Loucy (cell line): ENCODE measurements at regions not wholly inside any gene's neighbourhood (a gene's known extent, or its start where the extent isn't known, plus 50 kb on each side); places are given as distances from the start of the nearest gene placed in this dataset.
"Not testable (repeated sequence)": the region's sequence is repeated elsewhere in the genome, so short reads cannot be mapped to it uniquely, and the experiment has no call there.

Experiments
- H2AFZ ChIP-seq: fragments of 200-600 bp; sonication (generic); 2 replicates; pipeline ENCODE4 v1.6.0; 2016; ENCODE audit warnings: antibody characterized with exemption, mild to moderate bottlenecking, low read length, moderate library complexity
- H3F3A ChIP-seq: fragments of 200-600 bp; 2 replicates; pipeline ENCODE4 v1.6.0; 2016; ENCODE audit warnings: antibody characterized with exemption, low read depth, mild to moderate bottlenecking
- H3K27me3 ChIP-seq: fragments of 200-600 bp; sonication (generic); 2 replicates; pipeline ENCODE4 v1.6.1; 2014; ENCODE audit warnings: low read length, mild to moderate bottlenecking; ENCODE audit not compliant: insufficient read depth, poor library complexity, severe bottlenecking
- H3K36me3 ChIP-seq: fragments of 200-600 bp; sonication (generic); 2 replicates; pipeline ENCODE4 v1.6.1; 2016; ENCODE audit warnings: low read length; ENCODE audit not compliant: insufficient read depth
- H3K4me1 ChIP-seq: fragments of 200-600 bp; sonication (generic); 2 replicates; pipeline ENCODE4 v1.5.1; 2014; ENCODE audit warnings: low read length, mild to moderate bottlenecking; ENCODE audit not compliant: insufficient read depth, poor library complexity, severe bottlenecking
- H3K4me2 ChIP-seq: fragments of 200-600 bp; sonication (generic); 2 replicates; pipeline ENCODE4 v1.6.0; 2014; ENCODE audit warnings: antibody characterized with exemption, low read length, low read depth, mild to moderate bottlenecking; ENCODE audit not compliant: poor library complexity, severe bottlenecking
- H3K4me3 ChIP-seq: fragments of 200-600 bp; sonication (generic); 2 replicates; pipeline ENCODE4 v1.5.1; 2014; ENCODE audit warnings: low read length, mild to moderate bottlenecking, mixed read lengths; ENCODE audit not compliant: poor library complexity, severe bottlenecking
- H3K79me2 ChIP-seq: fragments of 200-600 bp; sonication (generic); 2 replicates; pipeline ENCODE4 v1.6.1; 2014; ENCODE audit warnings: low read length; ENCODE audit not compliant: insufficient read depth
- H3K9ac ChIP-seq: fragments of 200-600 bp; sonication (generic); 2 replicates; pipeline ENCODE4 v1.6.0; 2014; ENCODE audit warnings: mild to moderate bottlenecking, low read depth, low read length, moderate library complexity; ENCODE audit not compliant: poor library complexity, severe bottlenecking
- H3K9me2 ChIP-seq: fragments of 200-600 bp; sonication (generic); replicated peaks from 2 replicates; pipeline ENCODE4 v1.6.1; 2016; ENCODE audit warnings: low read depth, low read length, mixed read lengths
- H3K9me3 ChIP-seq: fragments of 200-600 bp; sonication (generic); 2 replicates; pipeline ENCODE4 v1.6.1; 2014; ENCODE audit warnings: mild to moderate bottlenecking, antibody characterized with exemption, low read length, low read depth; ENCODE audit not compliant: insufficient read depth
- H4K20me1 ChIP-seq: fragments of 200-600 bp; sonication (generic); 2 replicates; pipeline ENCODE4 v1.6.0; 2014; ENCODE audit warnings: antibody characterized with exemption, low read length, mild to moderate bottlenecking; ENCODE audit not compliant: insufficient read depth, poor library complexity, severe bottlenecking
- CTCF ChIP-seq: fragments of 200-600 bp; sonication (generic); conservative IDR thresholded peaks from 2 replicates; pipeline ENCODE4 v1.5.1; 2014; ENCODE audit warnings: mild to moderate bottlenecking, antibody characterized with exemption, low read length
- EZH2phosphoT487 ChIP-seq: fragments of 200-600 bp; IDR thresholded peaks from 2 replicates; pipeline ENCODE4 v1.6.1; 2018; ENCODE audit warnings: antibody characterized with exemption, mild to moderate bottlenecking, moderate library complexity, borderline replicate concordance

- H3K9me2 ChIP-seq, result no peaks in the 10 kb centered on the region
- H3F3A ChIP-seq, result no peaks in the 10 kb centered on the region
- H3K9ac ChIP-seq, result no peak overlapping the region
- H4K20me1 ChIP-seq, result no peaks in the 10 kb centered on the region
- peaks cover 4% of the 10 kb centered on the region; the same call in 1 of the 2 replicates for H3K9me3 ChIP-seq
- H3K27me3 ChIP-seq, result no peaks in the 10 kb centered on the region
- H3K36me3 ChIP-seq, result no peaks in the 10 kb centered on the region
- no peaks in the 10 kb centered on the region for H3K79me2 ChIP-seq
- TF ChIP-seq CTCF, result no peak
- H3K4me2 ChIP-seq, result no peak overlapping the region
- no peak overlapping the region for H3K4me3 ChIP-seq
- no peak overlapping the region for H2AFZ ChIP-seq
- no peaks in the 10 kb centered on the region for H3K4me1 ChIP-seq
These were observed 163.6 kb upstream of the CCDC196 start for GRCh38 chr14:66322564-66322963.

GRCh38 chr14:66330228-66330627 is 155.9 kb upstream of the CCDC196 start:
- Histone ChIP-seq H3K9ac (no peak overlapping the region), H3K9me3 (no peaks in the 10 kb centered on the region), H3K4me1 (no peaks in the 10 kb centered on the region), H3F3A (no peaks in the 10 kb centered on the region), H3K4me3 (no peak overlapping the region), H3K27me3 (no peaks in the 10 kb centered on the region), H3K79me2 (no peaks in the 10 kb centered on the region), H3K4me2 (no peak overlapping the region), H4K20me1 (no peaks in the 10 kb centered on the region), H2AFZ (no peak overlapping the region), H3K36me3 (no peaks in the 10 kb centered on the region), H3K9me2 (no peaks in the 10 kb centered on the region)
- TF ChIP-seq EZH2phosphoT487 (no peak), CTCF (no peak)

- H3K9me2 ChIP-seq, result no peaks in the 10 kb centered on the region
- H3K9me3 ChIP-seq, result no peaks in the 10 kb centered on the region
- no peak overlapping the region for H3K9ac ChIP-seq
- H3K79me2 ChIP-seq, result no peaks in the 10 kb centered on the region
- no peaks in the 10 kb centered on the region for H3K4me1 ChIP-seq
- H4K20me1 ChIP-seq, result no peaks in the 10 kb centered on the region
- TF ChIP-seq EZH2phosphoT487 (no peak), CTCF (no peak)
- no peaks in the 10 kb centered on the region for H3F3A ChIP-seq
- no peak overlapping the region for H2AFZ ChIP-seq
- H3K36me3 ChIP-seq, result no peaks in the 10 kb centered on the region
- no peaks in the 10 kb centered on the region for H3K27me3 ChIP-seq
- no peak overlapping the region for H3K4me2 ChIP-seq
- no peak overlapping the region for H3K4me3 ChIP-seq
These were observed 155.3 kb upstream of the CCDC196 start for GRCh38 chr14:66330916-66331315.

GRCh38 chr14:66333293-66333692 is 152.9 kb upstream of the CCDC196 start:
- H3K9ac ChIP-seq, H3F3A ChIP-seq, H3K4me3 ChIP-seq, H3K36me3 ChIP-seq, H4K20me1 ChIP-seq, H3K4me1 ChIP-seq, H3K9me3 ChIP-seq, H3K27me3 ChIP-seq, H3K9me2 ChIP-seq, H2AFZ ChIP-seq, H3K4me2 ChIP-seq, H3K79me2 ChIP-seq: not testable (repeated sequence)
